ENCODE measurements at regions not wholly inside any gene's neighbourhood (a gene's known extent, or its start where the extent isn't known, plus 50 kb on each side); places are given as distances from the start of the nearest gene placed in this dataset.
"Not testable (repeated sequence)": the region's sequence is repeated elsewhere in the genome, so short reads cannot be mapped to it uniquely, and the experiment has no call there.

- DNase-seq; H3K27me3 ChIP-seq; H3K9me3 ChIP-seq; H3K4me3 ChIP-seq; H3K4me1 ChIP-seq; in situ Hi-C loops (cut with MboI; ENCODE audit: low sequenced_read_pairs in 4 of 4); ATAC-seq; H3K27ac ChIP-seq; H3K36me3 ChIP-seq; intact Hi-C loops (cut with DNase I; ENCODE audit: low total_unique reads): not testable (repeated sequence)
These were observed 322.7 kb upstream of the PLGLB2 start for GRCh38 chr2:87425191-87425590.

- H3K9me3 ChIP-seq; H3K36me3 ChIP-seq; intact Hi-C loops (cut with DNase I; ENCODE audit: low total_unique reads); H3K4me1 ChIP-seq; DNase-seq; H3K27me3 ChIP-seq; H3K27ac ChIP-seq; ATAC-seq; H3K4me3 ChIP-seq; in situ Hi-C loops (cut with MboI; ENCODE audit: low sequenced_read_pairs in 4 of 4): not testable (repeated sequence)
These were observed 322.2 kb upstream of the PLGLB2 start for GRCh38 chr2:87425717-87426116.

GRCh38 chr2:87428452-87429130 is 319.3 kb upstream of the PLGLB2 start:
- H3K4me3 ChIP-seq; H3K27ac ChIP-seq; H3K9me3 ChIP-seq; intact Hi-C loops (cut with DNase I; ENCODE audit: low total_unique reads); H3K27me3 ChIP-seq; in situ Hi-C loops (cut with MboI; ENCODE audit: low sequenced_read_pairs in 4 of 4); H3K4me1 ChIP-seq; H3K36me3 ChIP-seq; DNase-seq; ATAC-seq: not testable (repeated sequence)

- ATAC-seq; H3K27me3 ChIP-seq; in situ Hi-C loops (cut with MboI; ENCODE audit: low sequenced_read_pairs in 4 of 4); H3K36me3 ChIP-seq; H3K4me1 ChIP-seq; intact Hi-C loops (cut with DNase I; ENCODE audit: low total_unique reads); DNase-seq; H3K9me3 ChIP-seq; H3K4me3 ChIP-seq; H3K27ac ChIP-seq: not testable (repeated sequence)
These were observed 318.5 kb upstream of the PLGLB2 start for GRCh38 chr2:87429206-87429930.

DNA sequence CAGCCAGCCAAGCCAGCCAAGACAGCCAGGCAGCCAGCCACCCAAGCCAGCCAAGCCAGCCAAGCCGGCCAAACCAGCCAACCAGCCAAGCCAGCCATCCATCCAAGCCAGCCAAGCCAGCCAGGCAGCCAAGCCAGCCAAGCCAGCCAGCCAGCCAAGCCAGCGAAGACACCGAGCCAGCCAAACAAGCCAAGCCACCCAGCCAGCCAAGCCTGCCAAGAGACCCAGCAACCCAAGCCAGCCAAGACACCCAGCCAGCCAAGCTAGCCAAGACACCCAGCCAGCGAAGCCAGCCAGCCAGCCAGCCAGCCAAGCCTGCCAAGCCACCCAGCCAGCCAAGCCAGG is 318.0 kb upstream of the PLGLB2 start:
- intact Hi-C loops (cut with DNase I; ENCODE audit: low total_unique reads); H3K4me1 ChIP-seq; H3K27ac ChIP-seq; H3K9me3 ChIP-seq; H3K27me3 ChIP-seq; DNase-seq; in situ Hi-C loops (cut with MboI; ENCODE audit: low sequenced_read_pairs in 4 of 4); H3K4me3 ChIP-seq; H3K36me3 ChIP-seq; ATAC-seq: not testable (repeated sequence)

DNA sequence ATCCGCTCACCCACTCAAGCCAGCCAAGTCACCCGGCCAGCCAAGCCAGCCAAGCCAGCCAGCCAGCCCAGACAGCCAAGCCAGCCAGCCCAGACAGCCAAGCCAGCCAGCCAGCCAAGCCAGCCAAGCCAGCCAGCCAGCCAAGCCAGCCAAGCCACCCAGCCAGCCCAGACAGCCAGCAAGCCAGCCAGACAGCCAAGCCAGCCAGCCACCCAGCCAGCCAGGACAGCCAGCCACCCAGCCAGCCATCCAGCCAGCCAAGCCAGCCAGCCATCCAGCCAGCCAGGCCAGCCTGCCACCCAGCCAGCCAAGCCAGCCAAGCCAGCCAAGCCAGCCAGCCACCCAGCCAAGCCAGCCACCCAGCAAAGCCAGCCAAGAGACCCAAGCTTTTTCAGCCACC is 316.8 kb upstream of the PLGLB2 start:
- ATAC-seq; H3K4me3 ChIP-seq; H3K4me1 ChIP-seq; intact Hi-C loops (cut with DNase I; ENCODE audit: low total_unique reads); H3K36me3 ChIP-seq; H3K27me3 ChIP-seq; H3K27ac ChIP-seq; DNase-seq; H3K9me3 ChIP-seq; in situ Hi-C loops (cut with MboI; ENCODE audit: low sequenced_read_pairs in 4 of 4): not testable (repeated sequence)

DNA sequence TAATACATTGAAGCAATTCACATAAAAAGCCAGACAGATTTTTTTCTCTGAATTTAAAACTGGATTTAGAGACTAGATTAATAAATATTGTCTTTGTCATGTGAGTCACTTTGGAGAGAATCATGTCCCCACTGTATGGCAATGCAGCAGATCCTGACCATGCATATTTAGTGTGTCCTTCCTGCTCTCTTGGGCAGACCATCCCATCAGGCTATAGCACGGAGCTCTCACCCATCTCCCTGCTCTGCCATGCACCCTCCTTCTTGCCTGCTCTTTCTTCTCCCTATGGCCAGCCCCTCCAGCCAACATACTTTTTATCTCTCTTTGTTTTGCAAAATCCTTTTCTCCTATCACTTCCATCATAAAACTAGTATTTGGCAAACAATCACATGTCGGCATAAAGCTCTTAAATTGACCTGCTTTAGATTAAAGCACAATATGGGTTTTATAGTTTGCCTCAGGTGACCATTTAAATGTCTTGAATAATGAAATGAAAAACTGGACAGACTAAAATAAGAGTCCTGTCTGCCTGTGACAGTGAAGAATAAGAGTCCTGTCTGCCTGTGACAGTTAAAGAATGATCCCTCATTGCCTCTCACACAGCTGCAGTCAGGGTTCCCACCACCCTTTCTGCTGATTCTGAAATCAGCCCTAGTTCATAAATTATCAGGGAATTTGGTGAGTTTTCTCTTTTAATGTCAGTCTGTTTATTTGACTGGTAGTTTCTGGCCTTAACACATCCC is 315.0 kb upstream of the PLGLB2 start:
- intact Hi-C loops (cut with DNase I; ENCODE audit: low total_unique reads); H3K27me3 ChIP-seq; H3K27ac ChIP-seq; H3K4me1 ChIP-seq; in situ Hi-C loops (cut with MboI; ENCODE audit: low sequenced_read_pairs in 4 of 4); DNase-seq; H3K9me3 ChIP-seq; H3K36me3 ChIP-seq; H3K4me3 ChIP-seq; ATAC-seq: not testable (repeated sequence)

GRCh38 chr2:87436007-87436406 is 311.9 kb upstream of the PLGLB2 start:
- intact Hi-C loops (cut with DNase I; ENCODE audit: low total_unique reads); H3K36me3 ChIP-seq; in situ Hi-C loops (cut with MboI; ENCODE audit: low sequenced_read_pairs in 4 of 4): not testable (repeated sequence)

GRCh38 chr2:87437701-87438260 is 310.1 kb upstream of the PLGLB2 start:
- H3K27me3 ChIP-seq; H3K4me1 ChIP-seq; in situ Hi-C loops (cut with MboI; ENCODE audit: low sequenced_read_pairs in 4 of 4); H3K36me3 ChIP-seq; H3K9me3 ChIP-seq; ATAC-seq; H3K4me3 ChIP-seq; intact Hi-C loops (cut with DNase I; ENCODE audit: low total_unique reads); H3K27ac ChIP-seq; DNase-seq: not testable (repeated sequence)

More at GRCh38 chr2:87436007-87436406, 311.9 kb upstream of the PLGLB2 start:
- H3K4me3 ChIP-seq, H3K4me1 ChIP-seq, H3K27ac ChIP-seq, DNase-seq, H3K9me3 ChIP-seq, ATAC-seq, H3K27me3 ChIP-seq: not testable (repeated sequence)

- H3K9me3 ChIP-seq; H3K4me1 ChIP-seq; H3K27ac ChIP-seq; H3K36me3 ChIP-seq; DNase-seq; intact Hi-C loops (cut with DNase I; ENCODE audit: low total_unique reads); H3K27me3 ChIP-seq; H3K4me3 ChIP-seq; ATAC-seq; in situ Hi-C loops (cut with MboI; ENCODE audit: low sequenced_read_pairs in 4 of 4): not testable (repeated sequence)
These were observed 309.0 kb upstream of the PLGLB2 start for GRCh38 chr2:87438780-87439454.

DNA sequence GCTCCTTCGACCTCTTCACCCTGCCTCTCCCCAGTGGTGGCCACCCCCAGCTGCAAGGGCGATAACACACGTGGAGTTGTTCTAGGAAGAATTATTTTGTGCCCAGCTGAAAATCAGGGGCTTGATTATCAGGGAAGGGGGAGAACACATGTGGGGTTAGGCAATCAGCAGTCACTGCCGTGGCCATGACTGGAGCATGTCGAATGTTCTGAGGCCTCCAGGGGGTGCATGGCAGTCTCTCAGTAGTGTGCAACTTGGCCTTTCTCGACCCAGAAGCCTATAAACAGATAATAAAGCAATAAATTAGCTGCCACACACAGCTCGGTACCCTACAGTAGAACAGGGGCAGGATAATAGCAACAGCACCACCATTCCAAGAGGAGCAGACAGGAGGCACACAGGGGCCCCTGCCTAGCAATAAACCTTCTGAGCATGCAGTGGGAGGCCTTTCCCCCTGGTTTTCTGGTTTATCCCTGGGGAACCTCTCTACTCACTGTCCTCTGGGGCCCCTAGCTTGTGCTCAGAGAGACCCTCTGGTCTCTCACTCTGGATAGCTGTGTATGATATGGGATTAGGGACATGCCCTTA is 308.2 kb upstream of the PLGLB2 start:
- in situ Hi-C loops (cut with MboI; ENCODE audit: low sequenced_read_pairs in 4 of 4); H3K27me3 ChIP-seq; H3K4me1 ChIP-seq; intact Hi-C loops (cut with DNase I; ENCODE audit: low total_unique reads); DNase-seq; H3K9me3 ChIP-seq; ATAC-seq; H3K36me3 ChIP-seq; H3K27ac ChIP-seq; H3K4me3 ChIP-seq: not testable (repeated sequence)
